Spinal cord (tissue), 9 donors: ENCODE measurements at regions not wholly inside any gene's neighbourhood (a gene's known extent, or its start where the extent isn't known, plus 50 kb on each side); places are given as distances from the start of the nearest gene placed in this dataset.

Experiments used
- DNase-seq, 6 donors: peaks; one replicate each; pipeline versions ENCODE4 v3.0.0 to v3.0.0-alpha.2; 2013 to 2015; ENCODE audit warnings: low spot score in 6 of 6, low read depth in 4 of 6
- H3K27ac ChIP-seq: one replicate; pipeline ENCODE4 v1.5.1; 2013; ENCODE audit warnings: low read depth, low read length, control low read depth
- H3K27me3 ChIP-seq: one replicate; pipeline ENCODE4 v1.6.1; 2013; ENCODE audit warnings: low read length; ENCODE audit not compliant: control insufficient read depth, insufficient read depth
- H3K36me3 ChIP-seq: one replicate; pipeline ENCODE4 v1.6.1; 2013; ENCODE audit warnings: low read length; ENCODE audit not compliant: control insufficient read depth, insufficient read depth
- H3K4me1 ChIP-seq: one replicate; pipeline ENCODE4 v1.6.1; 2013; ENCODE audit warnings: low read length; ENCODE audit not compliant: control insufficient read depth, insufficient read depth
- H3K4me3 ChIP-seq: one replicate; pipeline ENCODE4 v1.5.1; 2013; ENCODE audit warnings: low read depth, low read length, control low read depth
- H3K9me3 ChIP-seq: one replicate; pipeline ENCODE4 v1.6.1; 2013; ENCODE audit warnings: low read length; ENCODE audit not compliant: control insufficient read depth, insufficient read depth
- WGBS: methylation state at CpG from one replicate; pipeline ENCODE4 v1.1.5; 2013; ENCODE audit warnings: missing lambda C conversion rate; ENCODE audit not compliant: insufficient coverage; 5-methylcytosine and 5-hydroxymethylcytosine counted together
- donor health status: healthy.

DNA sequence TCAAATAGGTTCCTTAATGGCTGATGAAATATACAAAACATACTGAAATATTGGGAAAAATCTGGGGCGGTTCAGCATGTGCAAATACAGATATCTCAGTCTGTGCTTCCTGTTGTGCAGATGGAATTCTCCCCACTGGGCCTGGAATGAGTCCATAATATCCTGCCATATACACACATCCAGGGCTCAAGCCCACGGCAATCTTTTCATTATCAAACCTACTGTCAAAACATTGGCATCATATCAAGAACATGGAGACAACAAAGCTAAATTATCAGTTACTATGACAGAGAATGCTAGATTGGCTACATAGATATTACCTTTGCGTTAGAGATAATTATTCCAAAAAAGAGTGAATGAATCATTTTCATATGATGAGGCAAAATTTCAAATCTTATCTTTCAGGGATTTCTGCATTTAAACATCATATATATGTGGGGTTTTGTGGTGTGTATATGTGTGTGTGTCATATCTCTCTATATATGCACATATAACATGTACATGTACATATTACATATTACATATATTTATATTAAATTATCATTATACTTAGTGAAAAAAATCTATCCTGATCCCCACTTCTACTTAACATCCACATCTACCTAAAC, 713.3 kb downstream of the GBE1 start:
- Histone ChIP-seq H3K9me3 (no peaks in the 10 kb centered on the region), H3K4me3 (no peak overlapping the region), H3K27me3 (no peaks in the 10 kb centered on the region), H3K36me3 (no peaks in the 10 kb centered on the region), H3K4me1 (no peaks in the 10 kb centered on the region), H3K27ac (no peak overlapping the region)
- peak in 1 of 6 donors; percentile 87 for DNase-seq
- WGBS, result 67% methylated on average over 1 of the region's 3 CpGs

GRCh38 chr3:81045976-81046375, 715.5 kb downstream of the GBE1 start:
- DNase-seq, result no peak
- no CpG with 5 or more reads among the region's 1 CpG for WGBS

GRCh38 chr3:81045246-81045645, 716.2 kb downstream of the GBE1 start:
- H3K4me1 ChIP-seq, result no peaks in the 10 kb centered on the region
- H3K27ac ChIP-seq, result no peak overlapping the region
- DNase-seq, result no peak
- no peaks in the 10 kb centered on the region for H3K9me3 ChIP-seq
- no peaks in the 10 kb centered on the region for H3K36me3 ChIP-seq
- H3K4me3 ChIP-seq, result no peak overlapping the region
- H3K27me3 ChIP-seq, result no peaks in the 10 kb centered on the region
- 100% methylated on average over 1 of the region's 2 CpGs for WGBS

More at GRCh38 chr3:81045976-81046375, 715.5 kb downstream of the GBE1 start:
- no peaks in the 10 kb centered on the region for H3K4me1 ChIP-seq
- no peak overlapping the region for H3K27ac ChIP-seq
- no peaks in the 10 kb centered on the region for H3K9me3 ChIP-seq
- no peaks in the 10 kb centered on the region for H3K36me3 ChIP-seq
- H3K27me3 ChIP-seq, result no peaks in the 10 kb centered on the region
- no peak overlapping the region for H3K4me3 ChIP-seq

GRCh38 chr3:81043660-81044199, 717.7 kb downstream of the GBE1 start:
- Histone ChIP-seq H3K27me3 (no peaks in the 10 kb centered on the region), H3K27ac (no peak overlapping the region), H3K4me1 (no peaks in the 10 kb centered on the region), H3K4me3 (no peak overlapping the region), H3K36me3 (no peaks in the 10 kb centered on the region), H3K9me3 (no peaks in the 10 kb centered on the region)
- DNase-seq, result no peak
- WGBS, result no CpG with 5 or more reads among the region's 3 CpGs

- no peak overlapping the region for H3K27ac ChIP-seq
- no peak for DNase-seq
- H3K36me3 ChIP-seq, result no peaks in the 10 kb centered on the region
- no peaks in the 10 kb centered on the region for H3K4me1 ChIP-seq
- no CpG with 5 or more reads among the region's 2 CpGs for WGBS
- no peak overlapping the region for H3K4me3 ChIP-seq
- H3K27me3 ChIP-seq, result no peaks in the 10 kb centered on the region
- H3K9me3 ChIP-seq, result no peaks in the 10 kb centered on the region
Observed at GRCh38 chr3:81043009-81043408, 718.4 kb downstream of the GBE1 start.

- Histone ChIP-seq H3K9me3 (no peaks in the 10 kb centered on the region), H3K4me3 (no peak overlapping the region), H3K4me1 (no peaks in the 10 kb centered on the region), H3K36me3 (no peaks in the 10 kb centered on the region), H3K27ac (no peak overlapping the region), H3K27me3 (no peaks in the 10 kb centered on the region)
- 82% methylated on average over 2 of the region's 2 CpGs for WGBS
- DNase-seq, result no peak
Observed at GRCh38 chr3:81041331-81041730, 720.1 kb downstream of the GBE1 start.

DNA sequence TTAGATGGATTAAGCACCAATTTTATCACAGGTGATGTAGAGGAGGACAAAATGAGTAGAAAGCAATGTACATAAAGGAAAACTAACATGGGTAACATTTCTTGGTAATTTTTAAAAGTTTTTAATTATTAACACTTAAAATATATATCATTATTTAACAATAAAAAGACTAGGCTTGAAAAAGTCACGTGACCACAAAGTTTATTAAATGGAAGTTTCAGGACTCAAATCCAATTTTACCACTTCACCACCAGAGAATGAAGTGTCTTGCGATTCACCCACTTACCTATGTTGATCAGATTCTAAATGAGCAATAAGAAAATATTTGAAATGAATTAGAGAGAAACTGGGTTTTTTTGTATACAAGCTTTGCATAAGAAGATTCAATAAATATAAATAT, 721.3 kb downstream of the GBE1 start:
- Histone ChIP-seq H3K9me3 (no peaks in the 10 kb centered on the region), H3K27ac (no peak overlapping the region), H3K4me3 (no peak overlapping the region), H3K4me1 (no peaks in the 10 kb centered on the region), H3K36me3 (no peaks in the 10 kb centered on the region), H3K27me3 (no peaks in the 10 kb centered on the region)
- WGBS, result no CpG with 5 or more reads among the region's 2 CpGs
- no peak for DNase-seq

DNA sequence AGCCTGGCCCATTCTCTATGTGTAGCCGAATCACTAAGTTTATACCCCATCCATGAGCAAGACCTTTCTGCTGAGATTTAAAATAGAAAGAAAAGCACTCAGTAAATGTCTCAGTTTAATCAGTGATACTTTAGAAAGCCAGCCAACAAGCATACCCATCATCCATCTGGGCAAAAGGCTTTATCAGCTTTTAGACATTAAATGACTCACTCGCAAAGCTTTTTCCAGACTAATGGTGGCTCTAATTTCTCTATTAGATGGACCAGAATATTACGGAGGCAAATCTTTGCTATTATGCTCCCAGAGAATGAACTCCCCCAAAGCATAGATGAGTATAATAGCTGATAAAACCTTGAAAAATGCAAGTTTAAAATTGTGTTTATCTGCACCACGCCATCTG, 727.8 kb downstream of the GBE1 start:
- no peaks in the 10 kb centered on the region for H3K27me3 ChIP-seq
- H3K36me3 ChIP-seq, result no peaks in the 10 kb centered on the region
- DNase-seq, result peak in 1 of 6 donors; percentile 20
- no peak overlapping the region for H3K4me3 ChIP-seq
- WGBS, result no CpG with 5 or more reads among the region's 4 CpGs
- no peaks in the 10 kb centered on the region for H3K9me3 ChIP-seq
- no peaks in the 10 kb centered on the region for H3K4me1 ChIP-seq
- H3K27ac ChIP-seq, result no peak overlapping the region

- Histone ChIP-seq H3K36me3 (no peaks in the 10 kb centered on the region), H3K9me3 (no peaks in the 10 kb centered on the region), H3K4me3 (no peak overlapping the region), H3K27me3 (no peaks in the 10 kb centered on the region), H3K4me1 (no peaks in the 10 kb centered on the region), H3K27ac (no peak overlapping the region)
- no CpG with 5 or more reads among the region's 2 CpGs for WGBS
- no peak for DNase-seq
Observed at GRCh38 chr3:81033185-81033584, 728.3 kb downstream of the GBE1 start.

- Histone ChIP-seq H3K9me3 (no peaks in the 10 kb centered on the region), H3K4me3 (no peak overlapping the region), H3K27me3 (no peaks in the 10 kb centered on the region), H3K27ac (no peak overlapping the region), H3K4me1 (no peaks in the 10 kb centered on the region), H3K36me3 (no peaks in the 10 kb centered on the region)
- WGBS, result no CpG with 5 or more reads among the region's 2 CpGs
- peak in 2 of 6 donors; percentile 43 to 62 for DNase-seq
Observed at GRCh38 chr3:81029861-81030260, 731.6 kb downstream of the GBE1 start.
